ENCODE measurements at regions not wholly inside any gene's neighbourhood (a gene's known extent, or its start where the extent isn't known, plus 50 kb on each side); places are given as distances from the start of the nearest gene placed in this dataset.

DNA sequence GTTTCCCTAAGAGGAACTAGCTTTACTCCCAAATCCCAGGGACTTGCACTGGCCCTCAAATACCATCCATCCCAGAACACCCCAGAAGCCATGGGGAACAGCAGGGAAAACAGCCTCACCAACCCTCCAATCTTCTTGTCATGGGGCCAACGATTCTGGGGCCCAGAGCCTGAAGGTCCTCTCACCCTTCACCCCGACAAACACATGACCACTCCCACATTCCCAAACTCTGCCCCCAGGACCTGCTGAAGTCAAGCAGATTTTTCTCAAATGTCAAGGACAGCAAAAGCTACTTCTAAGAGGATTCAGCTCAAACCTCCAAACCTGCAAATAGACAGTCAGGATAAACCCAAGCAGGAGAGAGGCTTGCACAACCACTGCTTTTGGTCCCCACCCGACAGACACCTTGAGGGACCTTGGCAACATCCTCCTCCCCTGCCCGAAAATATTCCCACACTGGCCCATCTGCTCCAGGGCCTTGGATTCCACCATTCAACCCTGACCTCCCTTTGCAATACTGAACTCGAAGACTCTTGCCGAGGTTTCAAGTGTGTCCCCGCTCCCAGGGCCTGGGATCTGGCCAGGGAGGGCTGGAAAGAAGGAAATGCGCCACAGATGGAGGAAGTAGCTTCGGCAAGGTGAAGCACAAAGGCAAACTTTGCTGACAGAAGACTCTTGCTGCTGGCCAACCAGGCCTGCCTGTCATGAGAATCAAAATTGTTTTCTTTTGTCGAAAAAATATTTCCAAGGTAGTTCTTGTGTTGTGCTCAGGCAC, 143.3 kb downstream of the ZFP36L2 start:
- peak; percentile 74 for DNase-seq
- intact Hi-C loops (cut with DNase I) = no loop called here
- peak; percentile 5 for ATAC-seq (ENCODE audit: poor library complexity)

DNA sequence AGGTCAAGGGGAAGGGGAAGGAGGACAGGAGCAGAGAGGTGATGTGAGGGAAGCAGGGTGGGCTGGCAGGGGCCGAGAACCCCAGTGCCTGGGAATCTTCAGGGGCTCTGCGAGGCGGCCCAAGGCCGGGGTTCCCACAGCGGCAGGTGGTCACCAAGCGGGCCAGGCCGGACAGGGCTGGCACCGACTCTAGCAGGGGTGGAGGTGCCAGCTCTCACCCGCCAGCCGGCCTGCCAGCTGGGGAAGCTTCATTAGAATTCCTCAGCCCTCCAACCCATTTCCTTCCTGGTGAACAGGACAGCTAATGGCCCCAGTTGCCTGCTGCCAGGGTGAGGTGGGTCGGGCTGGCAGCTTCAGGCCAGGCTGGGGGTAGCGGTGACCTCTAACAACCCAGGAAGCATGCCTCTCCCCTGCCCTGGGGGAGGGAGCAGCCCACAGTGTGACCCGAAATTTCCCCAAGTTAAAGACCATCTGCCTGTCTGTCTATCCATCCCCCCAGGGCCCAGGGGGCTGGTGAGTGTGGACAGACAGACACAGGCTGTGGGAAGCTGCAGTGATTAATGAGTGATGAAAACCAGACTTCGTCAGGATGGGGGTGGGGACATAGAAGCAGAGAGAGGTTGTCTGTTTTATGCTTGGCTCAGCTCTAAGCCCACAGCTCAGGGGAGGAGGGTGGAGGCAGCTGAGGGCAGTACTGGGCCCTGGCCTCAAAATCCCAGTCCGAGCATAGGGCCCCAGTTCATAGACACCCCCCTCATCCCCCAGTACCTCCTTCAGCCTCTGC, 144.1 kb downstream of the ZFP36L2 start:
- intact Hi-C loops (cut with DNase I) = no loop called here
- ATAC-seq (ENCODE audit: poor library complexity) = peak; percentile 74
- peak; percentile 87 for DNase-seq

DNA sequence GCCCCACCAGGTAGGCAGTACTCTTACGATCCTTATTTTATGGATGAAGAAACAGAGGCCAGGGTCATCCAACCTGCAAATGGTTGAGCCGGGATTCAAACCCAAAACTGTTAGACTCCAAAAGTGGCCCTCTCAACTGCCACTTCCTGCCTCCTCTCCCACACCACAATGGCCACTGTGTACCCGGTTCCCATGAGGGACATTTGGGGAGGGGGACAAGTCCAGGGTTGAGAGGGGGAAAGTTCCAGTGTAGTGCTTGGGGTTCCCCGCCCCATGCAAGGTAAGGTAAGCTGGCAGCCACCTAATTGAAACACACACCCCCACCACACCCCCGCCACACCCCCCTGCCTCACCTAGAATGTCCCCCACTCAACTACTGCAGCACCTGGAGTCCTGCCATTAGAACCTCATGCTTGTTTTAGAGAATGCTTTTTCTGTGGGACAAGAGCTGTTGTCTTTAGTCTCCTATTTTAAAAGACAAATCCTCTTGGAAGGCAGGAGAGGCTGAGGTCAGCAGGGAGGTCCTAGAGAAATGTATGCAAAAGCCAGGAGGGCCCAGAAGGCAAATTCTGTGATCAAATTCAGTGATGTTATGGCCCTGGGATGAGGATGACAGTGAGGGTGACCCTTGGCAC, 145.2 kb downstream of the ZFP36L2 start:
- no peak for ATAC-seq (ENCODE audit: poor library complexity)
- DNase-seq = no peak
- intact Hi-C loops (cut with DNase I) = no loop called here

DNA sequence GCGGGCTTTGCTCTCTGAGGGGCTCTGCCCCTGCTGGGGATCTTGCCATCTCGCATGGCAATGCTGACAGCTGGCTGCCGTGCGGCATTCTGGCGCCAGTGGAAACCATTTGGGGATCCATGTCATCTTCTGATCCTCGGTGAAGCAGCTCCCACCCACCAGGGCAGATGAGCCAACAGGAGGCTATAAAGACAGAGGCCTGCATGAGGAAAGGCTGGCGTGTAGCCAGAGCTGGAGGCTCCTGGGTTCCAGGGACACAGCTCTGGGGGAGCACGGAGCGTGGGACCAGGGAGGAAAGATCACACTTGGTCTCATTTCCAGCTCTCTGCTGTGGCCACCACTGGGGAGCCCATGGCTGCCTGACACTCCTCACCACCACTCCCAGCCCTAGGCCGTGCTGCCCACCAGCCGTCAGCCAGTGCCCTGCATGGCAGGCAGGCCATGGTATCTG, 145.8 kb downstream of the ZFP36L2 start:
- intact Hi-C loops (cut with DNase I) = no loop called here

DNA sequence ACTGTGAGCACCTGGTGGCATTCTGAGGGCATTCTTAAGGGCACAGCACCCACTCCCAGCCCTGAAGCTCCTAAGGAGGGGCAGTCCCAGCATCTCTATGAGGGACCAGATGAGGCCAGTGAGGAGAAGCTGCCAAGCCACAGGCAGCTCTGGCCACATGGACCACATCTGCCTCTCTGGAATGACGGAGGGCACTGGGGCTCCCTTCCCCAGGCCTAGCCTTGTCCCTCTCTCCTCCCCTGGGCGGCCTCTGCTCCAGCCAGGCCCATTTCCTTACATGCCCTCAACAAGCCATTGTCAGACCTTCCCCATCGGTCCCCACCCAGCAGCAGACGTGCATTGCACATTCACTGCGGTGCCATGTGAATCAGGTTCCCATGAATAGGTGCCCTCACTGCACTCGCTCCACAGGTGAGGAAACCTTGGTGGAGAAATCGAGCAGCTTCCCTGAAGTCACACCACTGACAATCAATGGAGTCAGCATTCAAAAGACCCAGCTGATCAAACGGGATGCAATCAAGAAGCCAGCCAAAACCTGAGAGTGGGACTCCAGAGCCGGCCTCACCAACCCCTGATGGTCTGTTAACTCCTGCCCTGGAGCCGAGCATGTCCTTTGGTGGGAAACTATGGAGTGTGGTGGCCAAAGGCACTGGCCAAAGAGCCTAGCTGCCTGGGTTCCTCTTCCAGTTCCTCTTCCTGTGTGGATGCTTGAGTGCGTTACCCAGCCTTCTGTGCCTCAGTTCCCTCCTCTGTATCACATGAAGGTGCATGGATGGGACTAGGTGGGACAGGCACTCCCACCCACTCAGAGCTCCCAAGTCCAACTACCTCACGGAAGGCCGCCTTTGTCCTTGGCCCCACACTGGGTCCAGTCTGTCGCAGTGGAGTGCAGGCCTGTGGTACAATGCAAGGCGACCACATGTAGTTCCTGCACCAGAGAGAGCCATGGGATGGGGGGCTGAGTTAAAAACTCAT, 147.3 kb downstream of the ZFP36L2 start:
- ATAC-seq (ENCODE audit: poor library complexity) = no peak
- intact Hi-C loops (cut with DNase I) = no loop called here
- DNase-seq = no peak

More for the DNA sequence above, 145.8 kb downstream of the ZFP36L2 start:
- DNase-seq (no peak), ATAC-seq (ENCODE audit: poor library complexity) (no peak)

DNA sequence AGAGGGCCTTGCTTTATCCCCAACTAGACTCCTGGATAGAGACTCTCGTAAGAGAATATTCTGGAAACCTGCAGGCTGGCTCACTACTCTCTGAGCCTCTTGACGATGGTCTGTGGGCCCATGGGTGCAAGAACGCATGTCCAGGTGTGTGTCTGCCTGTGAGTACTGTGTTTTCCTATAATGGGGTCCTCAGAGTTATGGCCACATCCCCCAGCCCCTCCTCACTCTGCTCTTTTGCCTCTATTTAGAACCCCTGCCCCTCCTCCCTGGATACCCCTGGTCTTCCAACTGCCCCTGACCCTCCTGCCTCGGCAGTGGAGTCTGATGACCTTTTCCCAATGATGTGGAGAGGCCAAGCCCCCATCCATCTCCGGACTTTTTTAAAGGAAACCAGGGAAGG, 148.1 kb downstream of the ZFP36L2 start:
- intact Hi-C loops (cut with DNase I) = no loop called here
- DNase-seq = no peak

DNA sequence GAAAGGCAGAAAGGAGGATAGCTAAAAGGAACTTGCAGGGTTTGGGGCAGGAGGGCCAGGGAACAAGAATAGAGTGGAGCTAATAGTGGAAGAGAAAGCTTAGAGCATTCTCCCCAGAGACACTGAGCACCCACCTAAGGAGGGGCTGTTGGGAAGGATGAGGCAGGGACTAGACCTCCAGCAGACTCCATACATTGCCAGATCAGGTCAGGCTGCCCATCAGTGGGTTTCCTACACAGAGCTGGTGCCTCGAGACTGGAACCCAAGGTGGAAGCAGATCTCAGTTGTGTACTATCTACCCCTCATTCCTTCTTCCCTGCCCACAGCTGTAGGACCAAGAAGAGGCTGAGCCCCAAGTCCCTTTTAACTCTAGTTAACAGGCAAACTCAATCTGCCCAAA, 148.5 kb downstream of the ZFP36L2 start:
- ATAC-seq (ENCODE audit: poor library complexity) (no peak), DNase-seq (no peak)
- intact Hi-C loops (cut with DNase I) = no loop called here

More for the DNA sequence above, 148.1 kb downstream of the ZFP36L2 start:
- ATAC-seq (ENCODE audit: poor library complexity) = no peak

DNA sequence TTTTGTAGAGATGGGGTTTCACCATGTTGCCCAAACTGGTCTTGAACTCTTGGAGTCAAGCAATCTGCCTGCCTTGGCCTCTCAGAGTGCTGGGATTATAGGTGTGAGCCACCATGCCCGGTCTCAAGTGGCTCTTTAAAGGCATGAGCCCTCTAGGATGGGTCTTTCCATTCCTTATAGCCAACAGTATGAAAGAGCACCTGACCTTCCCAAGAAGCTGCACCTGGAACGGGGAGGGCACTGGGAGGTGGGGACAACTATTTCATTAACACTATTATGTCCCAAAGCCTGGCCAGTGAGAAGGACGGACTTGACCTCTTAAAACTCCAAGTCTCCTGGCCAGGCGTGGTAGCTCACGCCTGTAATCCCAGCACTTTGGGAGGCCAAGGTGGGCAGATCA, 149.7 kb downstream of the ZFP36L2 start:
- ATAC-seq (ENCODE audit: poor library complexity) (no peak), DNase-seq (no peak)
- intact Hi-C loops (cut with DNase I) = no loop called here

DNA sequence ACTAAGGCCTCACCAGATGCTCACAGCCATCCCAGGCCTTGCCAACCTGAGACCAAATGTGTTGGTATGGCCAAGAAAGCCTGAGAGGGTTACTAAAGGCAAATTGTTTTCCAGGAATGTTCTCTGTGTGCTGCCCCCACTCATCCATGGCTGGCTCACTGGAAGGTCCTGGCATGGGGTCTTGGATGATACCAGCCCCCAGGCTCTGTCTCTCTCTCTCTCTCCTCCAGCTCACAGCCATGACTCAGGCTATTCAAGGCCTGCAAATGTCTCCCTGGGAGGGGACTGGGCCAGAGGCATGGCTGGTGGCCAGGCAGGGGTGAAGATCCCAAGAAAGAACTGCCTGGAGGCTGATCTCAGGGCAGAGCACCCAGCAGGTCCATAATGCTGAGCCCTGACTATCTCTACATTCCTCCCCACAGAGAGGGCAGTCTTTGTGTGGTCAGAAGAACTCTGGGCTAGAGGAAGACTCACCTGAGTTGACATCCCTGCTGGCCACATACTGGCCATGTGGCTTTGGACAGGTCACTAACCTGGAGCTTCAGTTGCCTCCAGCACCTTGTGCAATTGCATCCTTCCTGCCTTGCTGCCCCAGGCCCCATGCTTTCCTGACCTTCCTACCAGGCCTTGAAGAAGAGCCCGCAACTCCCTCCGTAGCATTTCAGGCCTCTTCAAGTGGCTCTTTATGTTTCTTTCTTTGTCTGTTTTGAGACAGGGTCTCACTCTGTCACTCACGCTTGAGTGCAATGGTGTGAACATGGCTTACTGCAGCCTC, 150.4 kb downstream of the ZFP36L2 start:
- intact Hi-C loops (cut with DNase I) = no loop called here
- ATAC-seq (ENCODE audit: poor library complexity) (no peak), DNase-seq (no peak)

DNA sequence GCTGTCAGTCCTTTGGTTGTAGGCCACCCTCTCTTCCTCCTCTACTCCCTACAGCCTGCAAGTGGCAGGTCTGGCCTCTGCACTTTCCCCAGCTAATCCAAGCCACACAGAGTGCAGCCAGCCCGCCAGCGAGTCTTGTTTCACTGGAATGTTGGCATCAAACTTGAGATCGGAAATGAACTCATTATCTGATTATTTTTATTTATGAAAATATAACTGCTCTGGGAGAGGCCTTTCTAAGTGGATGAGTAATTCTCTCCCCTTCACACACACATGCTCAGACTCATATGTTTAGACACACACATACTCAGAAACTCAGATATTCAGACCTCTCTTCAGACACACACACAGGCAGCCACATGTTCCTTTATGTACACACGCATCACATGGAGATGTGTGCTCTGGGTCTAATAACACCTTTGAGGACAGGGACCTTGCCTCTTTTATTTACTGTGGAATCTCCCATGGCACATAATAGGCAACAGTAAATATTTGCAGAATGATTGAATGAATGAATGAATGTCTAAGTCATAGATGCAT, 151.3 kb downstream of the ZFP36L2 start:
- ATAC-seq (ENCODE audit: poor library complexity) (peak; percentile 70), DNase-seq (peak; percentile 88)
- intact Hi-C loops (cut with DNase I) = no loop called here

DNA sequence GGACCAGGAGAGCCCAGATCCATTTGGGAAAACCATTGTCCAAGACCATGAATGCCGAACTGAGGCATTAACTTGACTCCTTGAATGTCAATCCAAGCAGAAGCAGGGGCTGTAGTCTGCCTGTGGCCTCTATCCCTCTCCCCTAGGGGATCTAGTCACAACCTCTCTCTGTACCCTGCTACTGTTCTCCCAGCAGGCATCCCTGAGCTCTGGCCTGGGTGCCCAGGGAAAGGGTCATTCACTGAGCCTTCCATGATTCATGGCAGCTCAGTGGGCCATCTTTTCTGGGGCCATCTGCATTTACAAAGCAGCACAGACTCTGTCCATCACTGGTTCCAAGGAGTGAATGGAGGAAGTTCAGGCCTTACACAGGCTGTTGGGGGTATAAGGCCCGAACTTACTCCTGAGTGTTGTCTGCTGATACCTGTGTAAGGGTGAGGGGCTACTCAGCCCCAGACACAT, 151.8 kb downstream of the ZFP36L2 start:
- intact Hi-C loops (cut with DNase I) = no loop called here
- DNase-seq (no peak), ATAC-seq (ENCODE audit: poor library complexity) (no peak)

DNA sequence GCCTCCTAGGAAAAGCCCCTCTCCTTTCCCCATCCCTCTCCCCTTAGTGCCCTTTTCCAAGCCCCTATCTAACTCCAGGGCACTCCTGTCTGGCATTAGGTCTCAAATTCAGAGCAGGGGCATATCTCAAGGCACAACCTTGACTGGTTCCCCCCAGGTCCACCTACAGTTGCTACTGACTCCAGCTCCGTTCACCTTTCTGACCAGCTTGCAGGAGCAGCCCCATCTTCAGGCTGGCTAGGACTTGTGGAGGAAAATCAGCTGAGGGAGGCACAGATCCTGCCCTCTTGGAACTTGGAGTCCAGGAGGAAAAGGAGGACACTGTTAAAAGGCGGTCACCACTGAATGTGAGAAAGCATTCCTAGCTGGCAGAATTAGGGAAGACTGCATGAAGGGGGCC, 152.4 kb downstream of the ZFP36L2 start:
- DNase-seq = no peak
- no peak for ATAC-seq (ENCODE audit: poor library complexity)
- intact Hi-C loops (cut with DNase I) = no loop called here

DNA sequence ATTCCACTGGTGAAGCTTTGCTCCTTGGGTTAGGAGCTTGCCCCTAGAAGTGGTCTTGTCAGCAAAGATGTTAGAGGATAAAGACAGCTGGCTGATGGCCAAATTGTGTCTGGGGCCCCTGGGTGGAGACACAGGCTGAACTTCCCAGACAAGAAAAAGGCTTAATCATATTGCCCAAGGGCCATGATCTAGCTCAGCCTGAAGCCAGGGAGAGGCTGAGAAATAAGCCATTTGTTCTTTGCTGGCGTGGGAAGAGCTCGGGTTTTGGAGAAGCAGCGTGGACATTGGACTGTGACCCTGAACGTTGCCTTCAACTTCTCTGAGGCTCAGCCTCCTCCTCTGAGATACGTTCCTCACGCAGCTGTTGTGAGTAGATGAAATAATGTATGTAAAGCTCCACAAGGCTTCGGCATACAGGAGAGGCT, 153.0 kb downstream of the ZFP36L2 start:
- DNase-seq = peak; percentile 78
- intact Hi-C loops (cut with DNase I) = no loop called here
- peak; percentile 42 for ATAC-seq (ENCODE audit: poor library complexity)

DNA sequence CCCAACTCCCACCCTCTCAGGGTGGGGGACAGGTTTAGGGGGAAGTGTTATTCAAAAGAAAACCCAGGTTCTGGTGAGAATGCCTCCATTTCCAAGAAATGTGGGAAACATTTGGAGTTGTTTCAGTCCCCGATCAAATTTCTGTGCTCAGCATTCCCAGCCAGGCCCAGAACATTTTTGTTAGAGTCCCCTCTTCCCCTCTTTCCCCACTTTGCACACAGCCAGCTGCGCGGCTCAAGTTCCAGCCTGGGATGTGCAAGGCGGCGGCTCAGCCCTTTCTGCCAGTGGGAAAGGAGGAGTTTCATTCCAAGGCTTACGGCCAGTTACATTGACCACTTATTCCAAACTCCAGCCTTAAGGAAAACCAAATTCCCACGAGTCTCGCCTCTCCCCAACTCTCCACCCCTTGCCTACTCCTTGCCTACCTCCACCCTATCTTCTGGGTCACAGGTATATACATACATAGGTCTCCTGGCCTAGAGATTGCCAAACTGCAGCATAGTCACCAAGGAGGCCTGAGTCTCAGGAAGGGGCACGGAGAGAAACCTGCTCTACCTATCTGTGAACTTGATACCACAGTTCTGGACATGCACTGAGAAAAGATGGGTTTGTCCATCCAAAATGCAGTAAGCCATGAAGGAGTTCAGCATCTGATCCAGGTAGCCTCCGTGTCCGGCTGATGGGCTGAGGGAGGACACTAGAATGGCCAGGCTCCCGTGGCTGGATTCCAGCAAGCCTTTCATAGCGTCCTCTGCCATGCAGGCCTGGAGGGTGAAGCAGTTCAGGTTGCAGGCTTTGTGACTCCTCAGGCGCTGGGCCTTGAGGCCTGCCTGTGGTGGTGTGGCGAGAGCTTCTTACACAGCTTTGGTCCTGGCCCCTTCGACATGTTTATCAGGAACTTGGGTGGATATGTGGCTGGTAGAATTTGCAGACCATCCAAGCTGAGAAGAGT, 154.5 kb downstream of the ZFP36L2 start:
- intact Hi-C loops (cut with DNase I) = no loop called here
- ATAC-seq (ENCODE audit: poor library complexity) = peak; percentile 40
- peak; percentile 76 for DNase-seq

DNA sequence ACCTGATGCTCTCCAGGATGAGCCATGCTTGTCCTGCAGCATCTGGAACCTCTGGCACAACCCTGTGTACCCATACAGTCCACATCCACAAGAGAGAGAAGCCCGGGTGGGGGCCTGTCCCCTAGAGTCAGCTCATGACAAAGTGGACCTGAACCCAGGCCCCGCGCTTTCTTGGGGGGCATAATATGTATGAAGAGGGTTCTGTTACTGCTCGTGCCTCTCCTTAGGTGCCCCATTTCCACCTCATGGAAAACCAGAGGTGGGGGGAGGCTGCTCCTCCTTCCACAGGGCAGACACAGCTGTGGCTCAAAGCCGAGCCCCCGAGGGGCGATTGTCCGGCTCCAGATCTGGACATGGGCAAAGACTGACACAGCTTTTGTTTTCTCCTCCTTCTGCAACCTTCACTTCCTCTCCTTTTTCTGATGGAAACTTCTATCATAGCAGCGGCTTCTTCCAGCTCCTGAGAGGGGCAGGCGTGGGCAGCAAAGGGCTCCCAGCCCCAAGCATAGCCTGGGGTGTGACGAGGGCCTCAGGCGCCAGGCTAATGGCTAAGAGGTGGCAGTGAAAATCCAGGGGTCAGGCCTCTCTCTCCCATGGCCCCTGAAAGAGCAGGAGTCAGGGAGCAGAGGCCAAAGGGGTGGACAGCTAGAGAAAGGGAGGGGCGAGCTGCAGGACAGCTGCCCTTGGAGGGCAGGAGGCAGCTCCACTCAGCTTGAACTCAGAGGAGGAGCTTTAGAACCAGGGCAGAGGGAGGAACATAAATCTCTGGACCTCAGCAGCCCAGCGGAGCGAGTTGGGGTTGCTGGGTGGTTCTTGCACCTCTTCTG, 155.5 kb downstream of the ZFP36L2 start:
- intact Hi-C loops (cut with DNase I) = no loop called here
- peak; percentile 47 for ATAC-seq (ENCODE audit: poor library complexity)
- no peak for DNase-seq

Data from Right ventricle myocardium superior (tissue), 1 donor.